Vagina (tissue), 2 donors: ENCODE measurements at regions not wholly inside any gene's neighbourhood (a gene's known extent, or its start where the extent isn't known, plus 50 kb on each side); places are given as distances from the start of the nearest gene placed in this dataset.

Experiments
- DNase-seq, 2 donors: peaks; one replicate each; pipeline ENCODE4 v3.0.0-alpha.2; 2017; ENCODE audit errors: extremely low spot score in 2 of 2
- H3K27ac ChIP-seq: fragments of 200-600 bp; sonication (generic); one replicate; pipeline ENCODE4 v1.5.1; 2019
- H3K27me3 ChIP-seq: fragments of 200-600 bp; sonication (generic); one replicate; pipeline ENCODE4 v1.5.1; 2019
- H3K36me3 ChIP-seq, 2 donors: fragments of 200-600 bp; sonication (generic); one replicate each; pipeline ENCODE4 v1.5.1; 2017 to 2019
- H3K4me1 ChIP-seq: fragments of 200-600 bp; sonication (generic); one replicate; pipeline ENCODE4 v1.5.1; 2019
- H3K4me3 ChIP-seq, 2 donors: fragments of 200-600 bp; sonication (generic); 1 replicate in 1 of 2; 2 replicates in 1 of 2; pipeline ENCODE4 v1.5.1; 2016 to 2019
- H3K9me3 ChIP-seq: fragments of 200-600 bp; sonication (generic); one replicate; pipeline ENCODE4 v1.5.1; 2019
- CTCF ChIP-seq, 3 experiments: fragments of 450-650 bp in 2 of 3; fragments of 200-600 bp in 1 of 3; sonication (generic) in 1 of 3; IDR thresholded peaks; one replicate each; pipeline ENCODE4 v1.5.1; 2017 to 2019; ENCODE audit warnings: antibody characterized with exemption in 3 of 3, mild to moderate bottlenecking in 2 of 3, moderate library complexity in 2 of 3
- POLR2A ChIP-seq, 2 donors: fragments of 450-650 bp; IDR thresholded peaks; one replicate each; pipeline ENCODE4 v1.6.1; 2017; ENCODE audit warnings: antibody characterized with exemption in 2 of 2, mild to moderate bottlenecking in 2 of 2, moderate library complexity in 2 of 2
- POLR2AphosphoS5 ChIP-seq, 2 donors: sonication (generic); formaldehyde crosslinking; IDR thresholded peaks; one replicate each; pipeline ENCODE4 v1.9.0; 2017; ENCODE audit warnings: antibody characterized with exemption in 2 of 2, mild to moderate bottlenecking in 2 of 2, low read depth in 1 of 2; ENCODE audit not compliant: insufficient read depth in 1 of 2
- intact Hi-C: fragments of 100-400 bp; cut with DNase I; formaldehyde crosslinking; loops from one replicate; pipeline ENCODE4 v1.15.1; 2023

- DNase-seq: no peak
- TF ChIP-seq POLR2A (IDR thresholded peaks at IDR 0.05) (no peak), POLR2AphosphoS5 (IDR thresholded peaks at IDR 0.05; ENCODE audit: insufficient read depth in 1 of 2, low read depth in 1 of 2) (no peak), CTCF (IDR thresholded peaks at IDR 0.05) (no peak)
- intact Hi-C loops: no loop called here
- H3K4me3 ChIP-seq: no peak overlapping the region
- H3K4me1 ChIP-seq: no peaks in the 10 kb centered on the region
- no peaks in the 10 kb centered on the region for H3K36me3 ChIP-seq
- H3K27me3 ChIP-seq: no peaks in the 10 kb centered on the region
- H3K27ac ChIP-seq: no peak overlapping the region
- H3K9me3 ChIP-seq: no peaks in the 10 kb centered on the region
These were observed 218.6 kb upstream of the C1orf87 start for GRCh38 chr1:60292140-60292539.

- no peak for DNase-seq
- no peak overlapping the region for H3K27ac ChIP-seq
- H3K4me1 ChIP-seq: no peaks in the 10 kb centered on the region
- no peaks in the 10 kb centered on the region for H3K27me3 ChIP-seq
- TF ChIP-seq POLR2AphosphoS5 (IDR thresholded peaks at IDR 0.05; ENCODE audit: insufficient read depth in 1 of 2, low read depth in 1 of 2): no peak
- TF ChIP-seq POLR2A (IDR thresholded peaks at IDR 0.05): no peak
- TF ChIP-seq CTCF (IDR thresholded peaks at IDR 0.05): no peak
- no peaks in the 10 kb centered on the region for H3K9me3 ChIP-seq
- H3K36me3 ChIP-seq: no peaks in the 10 kb centered on the region
- H3K4me3 ChIP-seq: no peak overlapping the region
- intact Hi-C loops: no loop called here
These were observed 216.8 kb upstream of the C1orf87 start for GRCh38 chr1:60290393-60290792.

GRCh38 chr1:60287536-60287935 lies 214.0 kb upstream of the C1orf87 start:
- intact Hi-C loops: loop anchor here (5.0 to 10.0 kb wide), 2 partner anchors 757 to 1165 kb away; no protein-coding TSS in a partner anchor
- Histone ChIP-seq H3K27ac (no peak overlapping the region), H3K9me3 (no peaks in the 10 kb centered on the region), H3K4me1 (no peaks in the 10 kb centered on the region), H3K27me3 (no peaks in the 10 kb centered on the region), H3K36me3 (no peaks in the 10 kb centered on the region), H3K4me3 (no peak overlapping the region)
- DNase-seq: no peak
- no peak for TF ChIP-seq POLR2A (IDR thresholded peaks at IDR 0.05)
- TF ChIP-seq CTCF (IDR thresholded peaks at IDR 0.05): no peak
- no peak for TF ChIP-seq POLR2AphosphoS5 (IDR thresholded peaks at IDR 0.05; ENCODE audit: insufficient read depth in 1 of 2, low read depth in 1 of 2)

- no peaks in the 10 kb centered on the region for H3K36me3 ChIP-seq
- H3K9me3 ChIP-seq: no peaks in the 10 kb centered on the region
- H3K27ac ChIP-seq: no peak overlapping the region
- intact Hi-C loops: loop anchor here (10.0 kb wide), 1 partner anchor 761 kb away; no protein-coding TSS in a partner anchor
- H3K4me3 ChIP-seq: no peak overlapping the region
- no peak for TF ChIP-seq CTCF (IDR thresholded peaks at IDR 0.05)
- TF ChIP-seq POLR2A (IDR thresholded peaks at IDR 0.05): no peak
- no peak for TF ChIP-seq POLR2AphosphoS5 (IDR thresholded peaks at IDR 0.05; ENCODE audit: insufficient read depth in 1 of 2, low read depth in 1 of 2)
- H3K27me3 ChIP-seq: no peaks in the 10 kb centered on the region
- no peak for DNase-seq
- H3K4me1 ChIP-seq: peaks cover 6% of the 10 kb centered on the region
These were observed 210.1 kb upstream of the C1orf87 start for GRCh38 chr1:60283690-60284089.

GRCh38 chr1:60281360-60281932 lies 207.9 kb upstream of the C1orf87 start:
- no peaks in the 10 kb centered on the region for H3K9me3 ChIP-seq
- no peaks in the 10 kb centered on the region for H3K36me3 ChIP-seq
- no peak for DNase-seq
- peaks cover 6% of the 10 kb centered on the region for H3K4me1 ChIP-seq
- no peak for TF ChIP-seq POLR2A (IDR thresholded peaks at IDR 0.05)
- TF ChIP-seq CTCF (IDR thresholded peaks at IDR 0.05): peak; percentile 26 to 50 (median 48)
- TF ChIP-seq POLR2AphosphoS5 (IDR thresholded peaks at IDR 0.05; ENCODE audit: insufficient read depth in 1 of 2, low read depth in 1 of 2): no peak
- no peaks in the 10 kb centered on the region for H3K27me3 ChIP-seq
- intact Hi-C loops: loop anchor here (10.0 kb wide), 1 partner anchor 763 kb away; no protein-coding TSS in a partner anchor
- H3K4me3 ChIP-seq: no peak overlapping the region
- no peak overlapping the region for H3K27ac ChIP-seq
